Nephron (organoid): ENCODE measurements at regions not wholly inside any gene's neighbourhood (a gene's known extent, or its start where the extent isn't known, plus 50 kb on each side); places are given as distances from the start of the nearest gene placed in this dataset.

Experiments used
- H3K27ac Mint-ChIP-seq, 3 experiments: 2 replicates each; pipeline ENCODE4 v1.8.0; 2020; ENCODE audit warnings: mixed read lengths in 3 of 3, mild to moderate bottlenecking in 2 of 3, moderate library complexity in 1 of 3
- H3K27me3 Mint-ChIP-seq: 2 replicates; pipeline ENCODE4 v1.8.0; 2021; ENCODE audit warnings: low read depth, mild to moderate bottlenecking, moderate library complexity, mixed read lengths
- H3K36me3 Mint-ChIP-seq: 2 replicates; pipeline ENCODE4 v1.8.0; 2020; ENCODE audit warnings: low read depth, mixed read lengths
- H3K4me1 Mint-ChIP-seq: 2 replicates; pipeline ENCODE4 v1.8.0; 2020; ENCODE audit warnings: mixed read lengths
- H3K4me3 Mint-ChIP-seq, 3 experiments: 2 replicates each; pipeline ENCODE4 v1.8.0; 2020; ENCODE audit warnings: mild to moderate bottlenecking in 3 of 3, mixed read lengths in 3 of 3, moderate library complexity in 2 of 3
- H3K9me3 Mint-ChIP-seq: 2 replicates; pipeline ENCODE4 v1.8.0; 2020; ENCODE audit warnings: mixed read lengths
- CTCF ChIP-seq, 3 experiments: fragments of 200-600 bp; sonication (generic); IDR thresholded peaks; one replicate each; pipeline ENCODE4 v1.5.0; 2021; ENCODE audit warnings: antibody characterized with exemption in 3 of 3; ENCODE audit not compliant: unreplicated experiment in 3 of 3

- Mint-ChIP-seq H3K27ac (no peak overlapping the region), H3K36me3 (no peaks in the 10 kb centered on the region), H3K9me3 (peaks cover 3% of the 10 kb centered on the region), H3K4me3 (no peak overlapping the region), H3K4me1 (no peaks in the 10 kb centered on the region), H3K27me3 (peaks cover 4% of the 10 kb centered on the region)
- no peak for TF ChIP-seq CTCF (IDR thresholded peaks at IDR 0.05; ENCODE audit: unreplicated experiment in 3 of 3)
Observed at GRCh38 chr12:103250487-103250886, 245.3 kb downstream of the C12orf42 start.
